GM12878 (cell line): ENCODE measurements at regions not wholly inside any gene's neighbourhood (a gene's known extent, or its start where the extent isn't known, plus 50 kb on each side); places are given as distances from the start of the nearest gene placed in this dataset.

ENCODE experiments used
- ATAC-seq: fragments of 200-7000 bp; cut with Tn5 transposase; 3 replicates; pipeline ENCODE4 v1.9.1; 2020; ENCODE audit warnings: mild to moderate bottlenecking, moderate library complexity
- BruUV-seq: library from RNA; stranded (reverse); fragments of 400-500 nt; replicated peaks from 2 replicates; lab custom pipeline; 2021; lab: Mats Ljungman, UMichigan
- CTCF ChIA-PET: fragments of 300-600 bp; sonication (Branson Sonifier 250); formaldehyde crosslinking; extraction: SDS; loops from one replicate; lab custom pipeline; 2021; ENCODE audit warnings: inconsistent platforms; lab: Yijun Ruan, JAX
- POLR2A ChIA-PET: fragments of 350-600 bp; formaldehyde crosslinking; extraction: SDS; loops from one replicate; lab custom pipeline; 2021; ENCODE audit warnings: inconsistent platforms; lab: Charles Lee
- RAD21 ChIA-PET: fragments of 300-600 bp; sonication (Branson Sonifier 250); formaldehyde crosslinking; loops from one replicate; lab custom pipeline; 2023; ENCODE audit warnings: antibody characterized with exemption; ENCODE audit not compliant: unreplicated experiment; lab: Charles Lee
- SMC1A ChIA-PET: fragments of 300-600 bp; sonication (Branson Sonifier 250); formaldehyde crosslinking; loops from one replicate; lab custom pipeline; 2023; ENCODE audit not compliant: unreplicated experiment, uncharacterized antibody; lab: Charles Lee
- DNase-seq: peaks from one replicate; pipeline ENCODE4 v3.0.0-alpha.2; 2011; ENCODE audit warnings: low read depth, low spot score
- FAIRE-seq: peaks from 3 replicates; lab custom pipeline; 2011; peaks lifted over from hg19 to GRCh38; lab: Jason Lieb, UNC
- H2AFZ ChIP-seq: 2 replicates; pipeline ENCODE4 v1.6.0; 2011; ENCODE audit warnings: low read depth, low read length, control low read depth; ENCODE audit not compliant: control insufficient read depth
- H3K27ac ChIP-seq: 2 replicates; pipeline ENCODE4 v1.5.1; 2011; ENCODE audit warnings: control low read depth; ENCODE audit not compliant: control insufficient read depth, insufficient read depth
- H3K27me3 ChIP-seq, 2 experiments: replicated peaks in 1 of 2; 2 replicates each; pipeline versions ENCODE4 v1.6.0 to v1.6.1; 2011; ENCODE audit warnings: low read length in 1 of 2; ENCODE audit not compliant: control insufficient read depth in 2 of 2, insufficient read depth in 2 of 2
- H3K36me3 ChIP-seq, 2 experiments: 2 replicates each; pipeline ENCODE4 v1.5.1; 2011; ENCODE audit warnings: low read length in 1 of 2; ENCODE audit not compliant: control insufficient read depth in 2 of 2, insufficient read depth in 2 of 2
- H3K4me1 ChIP-seq: 2 replicates; pipeline ENCODE4 v1.6.1; 2011; ENCODE audit warnings: mild to moderate bottlenecking, low read length, moderate library complexity, mixed read lengths; ENCODE audit not compliant: control insufficient read depth, insufficient read depth
- H3K4me2 ChIP-seq: 2 replicates; pipeline ENCODE4 v1.6.0; 2011; ENCODE audit warnings: control low read depth; ENCODE audit not compliant: control insufficient read depth, insufficient read depth
- H3K4me3 ChIP-seq: fragments of 200-600 bp; sonication (generic); 2 replicates; pipeline ENCODE4 v1.5.1; 2016
- H3K79me2 ChIP-seq: 2 replicates; pipeline ENCODE4 v1.6.0; 2011; ENCODE audit warnings: low read length; ENCODE audit not compliant: control insufficient read depth, insufficient read depth
- H3K9ac ChIP-seq: 2 replicates; pipeline ENCODE4 v1.8.0; 2011; ENCODE audit warnings: low read length, control low read depth, mixed read lengths; ENCODE audit not compliant: control insufficient read depth, insufficient read depth
- H3K9me3 ChIP-seq: replicated peaks from 3 replicates; pipeline ENCODE4 v1.5.1; 2011; ENCODE audit warnings: mild to moderate bottlenecking, low read length; ENCODE audit not compliant: control insufficient read depth, insufficient read depth
- H4K20me1 ChIP-seq: 2 replicates; pipeline ENCODE4 v1.6.0; 2011; ENCODE audit not compliant: control insufficient read depth, insufficient read depth
- JUND ChIP-seq: IDR thresholded peaks from 2 replicates; pipeline ENCODE4 v1.6.1; 2012; ENCODE audit warnings: low read depth, mild to moderate bottlenecking, low read length, improper control_type of control experiment, moderate library complexity
- MTA3 ChIP-seq: IDR thresholded peaks from 2 replicates; pipeline ENCODE4 v1.6.1; 2012; ENCODE audit warnings: low read length, inconsistent platforms, borderline replicate concordance
- NR2C1 ChIP-seq: fragments of 450-650 bp; IDR thresholded peaks from 2 replicates; pipeline ENCODE4 v1.6.1; 2017; ENCODE audit warnings: antibody characterized with exemption, mild to moderate bottlenecking, moderate library complexity
- PAX8 ChIP-seq: fragments of 450-650 bp; IDR thresholded peaks from 2 replicates; pipeline ENCODE4 v1.6.1; 2017; ENCODE audit warnings: mild to moderate bottlenecking, moderate library complexity
- SREBF1 ChIP-seq: IDR thresholded peaks from 2 replicates; pipeline ENCODE4 v1.6.1; 2012; ENCODE audit warnings: mild to moderate bottlenecking, low read length
- SREBF2 ChIP-seq: IDR thresholded peaks from 2 replicates; pipeline ENCODE4 v1.6.1; 2012; ENCODE audit warnings: mild to moderate bottlenecking, low read length
- TCF12 ChIP-seq: IDR thresholded peaks from 2 replicates; pipeline ENCODE4 v1.6.1; 2011; ENCODE audit warnings: low read depth, mild to moderate bottlenecking, low read length
- ZNF217 ChIP-seq: fragments of 450-650 bp; IDR thresholded peaks from 2 replicates; pipeline ENCODE4 v1.6.1; 2017; ENCODE audit warnings: antibody characterized with exemption, mild to moderate bottlenecking
- WGBS: methylation state at CpG from one replicate; pipeline ENCODE4 v1.1.6; 2016; ENCODE audit warnings: low lambda C conversion rate; ENCODE audit not compliant: insufficient replicate concordance, insufficient coverage; ENCODE audit errors: missing lambda C conversion rate; 5-methylcytosine and 5-hydroxymethylcytosine counted together
- in situ Hi-C: fragments of 300-500 bp; cut with MboI; formaldehyde crosslinking; loops from 9 replicates; pipeline ENCODE4 v1.14.3; 2018; ENCODE audit warnings: mixed read lengths
- intact Hi-C: fragments of 100-400 bp; cut with micrococcal nuclease; formaldehyde crosslinking; loops from one replicate; pipeline ENCODE4 v1.14.2; 2022; ENCODE audit not compliant: unreplicated experiment
- TF ChIP-seq, protein P1 (sequence below): fragments of 450-650 bp; IDR thresholded peaks from 2 replicates; pipeline ENCODE4 v1.6.1; 2018; ENCODE audit warnings: borderline replicate concordance, mild to moderate bottlenecking; ENCODE audit not compliant: partially characterized antibody

DNA sequence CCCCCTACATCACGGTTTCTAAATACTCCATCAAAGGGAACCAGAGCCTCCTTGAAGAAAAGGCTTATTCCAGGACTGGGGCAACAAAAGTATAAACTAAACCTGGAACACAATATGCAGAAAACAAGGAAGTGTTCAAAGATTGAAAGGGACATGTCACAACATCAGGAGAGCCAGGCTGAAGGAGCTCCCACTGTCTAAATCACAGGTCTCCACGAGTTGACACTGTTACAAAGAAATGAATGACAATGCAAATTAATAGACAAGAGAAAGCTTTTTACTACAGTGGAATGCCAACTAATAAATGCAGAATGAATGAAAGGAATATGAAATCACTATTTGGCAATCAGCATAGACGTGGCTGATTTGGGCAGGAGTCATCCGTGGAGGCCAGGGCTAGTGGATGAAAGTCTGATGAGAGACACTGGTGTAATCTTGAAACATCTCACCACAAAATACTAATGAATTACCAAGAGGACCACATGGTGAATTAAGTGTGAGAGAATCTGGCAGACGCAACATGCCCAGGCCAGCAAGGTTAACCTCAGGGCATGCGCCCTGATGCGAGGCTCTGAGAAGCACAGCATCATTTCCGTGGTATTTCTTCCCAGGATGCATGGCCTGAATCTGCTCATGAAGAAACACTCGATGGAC lies 123.8 kb upstream of the TJP1 start:
- no peaks in the 10 kb centered on the region for H3K27me3 ChIP-seq
- POLR2A ChIA-PET: no interaction called here
- H3K36me3 ChIP-seq: no peaks in the 10 kb centered on the region
- no peaks in the 10 kb centered on the region for H3K9me3 ChIP-seq
- in situ Hi-C loops: no loop called here
- FAIRE-seq: no peak
- no peak overlapping the region for H3K27ac ChIP-seq
- CTCF ChIA-PET: interaction anchor here (1.4 kb wide), 1 partner anchor 11 kb away, joined by 3 read pairs; no protein-coding TSS in a partner anchor
- BruUV-seq: no TSS peak
- no peaks in the 10 kb centered on the region for H4K20me1 ChIP-seq
- H3K4me1 ChIP-seq: no peaks in the 10 kb centered on the region
- no peak for TF ChIP-seq NR2C1
- H3K4me3 ChIP-seq: no peak overlapping the region
- no peak overlapping the region for H3K9ac ChIP-seq
- no peak for ATAC-seq
- intact Hi-C loops: no loop called here
- RAD21 ChIA-PET: no interaction called here
- no peaks in the 10 kb centered on the region for H3K79me2 ChIP-seq
- SMC1A ChIA-PET: no interaction called here
- 24% methylated on average over 9 of the region's 9 CpGs for WGBS
- DNase-seq: no peak
- no peak overlapping the region for H2AFZ ChIP-seq
- H3K4me2 ChIP-seq: no peak overlapping the region

DNA sequence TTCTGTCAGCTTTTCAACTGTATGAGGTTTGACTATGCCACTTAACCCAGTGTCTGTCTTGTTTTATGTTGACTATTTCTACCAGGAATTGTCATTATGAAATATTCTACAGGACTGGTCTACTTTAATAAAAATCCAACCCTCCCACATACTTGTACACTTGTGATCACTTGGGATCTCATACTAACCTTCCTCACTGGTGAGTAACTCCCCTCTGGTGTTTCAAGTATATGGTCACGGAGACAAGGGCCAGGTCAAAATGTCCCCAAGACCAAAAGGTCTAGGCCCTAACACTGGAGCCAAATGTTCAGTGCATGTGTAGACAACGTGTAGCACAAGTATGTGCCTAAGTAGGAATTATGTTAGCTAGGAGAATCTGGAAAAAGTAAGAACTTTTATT lies 122.7 kb upstream of the TJP1 start:
- CTCF ChIA-PET: interaction anchor here (1.4 kb wide), 1 partner anchor 12 kb away, joined by 3 read pairs; no protein-coding TSS in a partner anchor
- H3K9me3 ChIP-seq: no peaks in the 10 kb centered on the region
- SMC1A ChIA-PET: no interaction called here
- H2AFZ ChIP-seq: no peak overlapping the region
- no TSS peak for BruUV-seq
- intact Hi-C loops (no loop called here), in situ Hi-C loops (no loop called here)
- 0% methylated on average over 2 of the region's 2 CpGs for WGBS
- RAD21 ChIA-PET: no interaction called here
- no peaks in the 10 kb centered on the region for H4K20me1 ChIP-seq
- no peak overlapping the region for H3K4me2 ChIP-seq
- no peak overlapping the region for H3K27ac ChIP-seq
- ATAC-seq (no peak), FAIRE-seq (no peak), DNase-seq (no peak)
- H3K4me3 ChIP-seq: no peak overlapping the region
- POLR2A ChIA-PET: no interaction called here
- TF ChIP-seq, protein P1, sequence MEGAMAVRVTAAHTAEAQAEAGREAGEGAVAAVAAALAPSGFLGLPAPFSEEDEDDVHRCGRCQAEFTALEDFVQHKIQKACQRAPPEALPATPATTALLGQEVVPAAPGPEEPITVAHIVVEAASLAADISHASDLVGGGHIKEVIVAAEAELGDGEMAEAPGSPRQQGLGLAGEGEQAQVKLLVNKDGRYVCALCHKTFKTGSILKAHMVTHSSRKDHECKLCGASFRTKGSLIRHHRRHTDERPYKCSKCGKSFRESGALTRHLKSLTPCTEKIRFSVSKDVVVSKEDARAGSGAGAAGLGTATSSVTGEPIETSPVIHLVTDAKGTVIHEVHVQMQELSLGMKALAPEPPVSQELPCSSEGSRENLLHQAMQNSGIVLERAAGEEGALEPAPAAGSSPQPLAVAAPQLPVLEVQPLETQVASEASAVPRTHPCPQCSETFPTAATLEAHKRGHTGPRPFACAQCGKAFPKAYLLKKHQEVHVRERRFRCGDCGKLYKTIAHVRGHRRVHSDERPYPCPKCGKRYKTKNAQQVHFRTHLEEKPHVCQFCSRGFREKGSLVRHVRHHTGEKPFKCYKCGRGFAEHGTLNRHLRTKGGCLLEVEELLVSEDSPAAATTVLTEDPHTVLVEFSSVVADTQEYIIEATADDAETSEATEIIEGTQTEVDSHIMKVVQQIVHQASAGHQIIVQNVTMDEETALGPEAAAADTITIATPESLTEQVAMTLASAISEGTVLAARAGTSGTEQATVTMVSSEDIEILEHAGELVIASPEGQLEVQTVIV: no peak
- TF ChIP-seq PAX8: no peak
- no peak for TF ChIP-seq ZNF217
- TF ChIP-seq JUND: no peak
- no peak for TF ChIP-seq SREBF1
- no peak for TF ChIP-seq SREBF2
- TF ChIP-seq TCF12: no peak
- TF ChIP-seq MTA3: no peak
- no peak overlapping the region for H3K9ac ChIP-seq
- H3K36me3 ChIP-seq: no peaks in the 10 kb centered on the region
- H3K79me2 ChIP-seq: no peaks in the 10 kb centered on the region
- no peaks in the 10 kb centered on the region for H3K27me3 ChIP-seq
- no peaks in the 10 kb centered on the region for H3K4me1 ChIP-seq
